ENCODE measurements at regions not wholly inside any gene's neighbourhood (a gene's known extent, or its start where the extent isn't known, plus 50 kb on each side); places are given as distances from the start of the nearest gene placed in this dataset.

DNA sequence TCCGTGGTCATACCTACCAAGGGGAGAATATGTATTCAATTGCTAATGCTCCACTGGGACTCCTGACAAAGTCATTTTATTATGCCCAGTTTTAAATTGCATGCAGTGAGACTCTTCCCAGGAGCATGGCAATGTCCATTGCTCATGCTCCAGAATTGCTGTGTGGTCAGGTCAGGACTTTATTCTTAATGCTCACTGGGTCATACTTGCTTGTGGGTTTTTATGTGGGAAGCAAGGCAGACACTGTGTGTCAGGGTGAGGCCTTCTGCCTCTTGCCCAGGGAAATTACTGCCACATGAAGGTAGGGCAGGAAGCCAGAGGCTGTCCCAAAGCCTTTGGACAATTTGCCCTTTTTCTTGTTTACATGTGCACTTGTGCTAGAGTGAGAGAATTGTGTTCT is 164.6 kb upstream of the MEF2C start:
- DNase-seq = no peak
- intact Hi-C loops (cut with DNase I) = no loop called here
- ATAC-seq = no peak

DNA sequence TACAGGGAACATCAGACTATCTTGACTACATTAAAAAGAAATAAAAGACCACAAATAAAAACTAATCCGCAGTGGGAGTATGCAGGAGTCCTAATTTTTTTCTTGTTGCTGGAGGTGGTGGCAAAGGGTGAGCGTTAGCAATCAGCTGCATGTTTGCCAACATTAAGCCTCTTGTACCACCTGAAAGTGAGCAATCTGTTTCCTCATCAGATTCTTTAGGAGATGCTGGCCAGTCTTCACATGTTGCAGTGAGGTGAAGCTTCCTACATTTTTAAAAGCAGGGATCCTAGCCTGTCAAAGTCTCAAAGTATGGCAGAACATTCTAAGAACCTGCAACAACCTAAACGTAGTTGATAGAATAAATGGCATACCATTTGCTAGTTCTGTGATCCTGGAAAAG is 162.2 kb upstream of the MEF2C start:
- no peak for ATAC-seq
- DNase-seq = no peak
- intact Hi-C loops (cut with DNase I) = no loop called here

DNA sequence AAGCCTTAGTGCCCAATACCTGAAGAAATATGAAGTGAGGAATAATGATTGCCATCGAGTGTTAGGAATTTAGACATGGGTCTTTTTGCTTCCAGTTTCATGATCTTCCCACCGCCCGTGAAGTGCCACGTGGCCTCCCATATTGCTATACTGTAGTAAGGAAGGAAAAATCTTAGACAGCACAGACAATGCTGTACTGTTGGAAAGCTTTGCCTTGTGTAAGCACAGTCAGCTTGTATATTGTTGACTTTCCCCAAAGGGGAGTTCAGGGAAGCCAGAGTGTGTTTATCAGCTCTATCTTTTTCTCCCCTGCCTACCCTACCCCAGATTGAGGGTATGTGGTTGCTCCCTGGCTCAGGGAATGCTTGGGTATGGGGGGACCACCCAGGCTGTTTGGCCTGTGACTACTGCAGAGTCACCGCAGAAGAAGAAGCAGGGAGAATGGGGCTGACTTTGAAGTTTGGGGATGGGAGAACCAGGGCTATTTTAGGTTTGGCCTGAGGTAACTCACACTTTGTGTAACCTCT is 161.8 kb upstream of the MEF2C start:
- ATAC-seq (no peak), DNase-seq (no peak)
- intact Hi-C loops (cut with DNase I) = no loop called here

DNA sequence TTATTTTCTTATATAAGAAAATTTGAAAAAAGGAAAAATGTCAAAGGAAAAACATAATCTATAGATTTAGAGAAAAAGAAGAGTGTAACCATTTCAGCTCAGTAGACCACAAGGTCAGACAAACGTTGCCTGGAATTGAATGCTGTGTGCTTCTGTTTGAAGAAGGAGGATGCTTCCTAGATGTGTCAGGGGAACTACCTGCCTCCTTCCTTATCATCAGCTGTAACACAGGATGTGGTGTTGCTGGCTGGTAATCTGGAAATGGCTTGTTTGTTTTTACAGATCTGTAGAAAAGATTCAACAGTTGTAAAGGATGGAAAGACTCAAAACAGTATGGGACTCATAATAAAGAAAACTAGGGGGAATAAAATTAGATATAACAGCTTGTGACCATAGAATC is 160.7 kb upstream of the MEF2C start:
- intact Hi-C loops (cut with DNase I) = no loop called here
- ATAC-seq (no peak), DNase-seq (no peak)

DNA sequence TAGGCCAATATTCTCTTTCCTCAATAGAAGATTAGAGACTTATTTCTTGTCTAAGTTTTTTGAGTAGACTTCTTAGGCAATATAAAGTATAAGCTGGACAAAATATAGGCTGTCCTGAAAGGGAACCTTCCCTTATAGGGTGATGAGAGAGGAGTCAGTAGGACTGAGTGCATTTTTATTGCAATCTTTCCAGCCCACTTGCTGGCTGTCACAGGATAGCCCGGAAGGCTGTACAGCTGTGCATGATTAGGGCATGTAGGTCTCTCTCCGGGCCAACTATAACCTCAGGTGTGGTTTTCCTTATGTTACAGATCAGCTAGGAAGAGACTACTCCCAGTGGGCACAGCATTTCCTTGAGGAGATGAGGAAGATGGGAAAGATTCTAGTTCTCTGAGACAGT is 159.8 kb upstream of the MEF2C start:
- intact Hi-C loops (cut with DNase I) = no loop called here
- ATAC-seq = no peak
- DNase-seq = no peak

DNA sequence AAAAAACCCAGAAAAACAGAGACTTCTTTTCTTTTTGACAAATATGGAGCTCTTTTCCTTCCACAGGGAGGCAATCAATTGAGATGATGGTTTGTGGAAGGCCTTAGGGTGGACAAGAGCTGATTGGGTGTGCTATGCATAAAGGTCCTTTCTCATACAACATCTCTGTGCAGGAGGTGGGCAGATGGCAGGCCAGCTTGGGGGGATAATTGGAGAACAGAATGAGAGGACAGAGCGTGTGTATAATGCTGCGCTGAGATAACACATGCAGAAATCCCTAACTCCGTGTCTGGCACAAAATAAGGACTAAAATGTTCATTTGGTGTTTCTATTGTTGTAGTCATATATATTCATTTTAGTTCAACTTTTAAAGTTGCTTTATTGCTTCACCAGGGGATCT is 159.0 kb upstream of the MEF2C start:
- intact Hi-C loops (cut with DNase I) = no loop called here
- ATAC-seq (no peak), DNase-seq (no peak)

DNA sequence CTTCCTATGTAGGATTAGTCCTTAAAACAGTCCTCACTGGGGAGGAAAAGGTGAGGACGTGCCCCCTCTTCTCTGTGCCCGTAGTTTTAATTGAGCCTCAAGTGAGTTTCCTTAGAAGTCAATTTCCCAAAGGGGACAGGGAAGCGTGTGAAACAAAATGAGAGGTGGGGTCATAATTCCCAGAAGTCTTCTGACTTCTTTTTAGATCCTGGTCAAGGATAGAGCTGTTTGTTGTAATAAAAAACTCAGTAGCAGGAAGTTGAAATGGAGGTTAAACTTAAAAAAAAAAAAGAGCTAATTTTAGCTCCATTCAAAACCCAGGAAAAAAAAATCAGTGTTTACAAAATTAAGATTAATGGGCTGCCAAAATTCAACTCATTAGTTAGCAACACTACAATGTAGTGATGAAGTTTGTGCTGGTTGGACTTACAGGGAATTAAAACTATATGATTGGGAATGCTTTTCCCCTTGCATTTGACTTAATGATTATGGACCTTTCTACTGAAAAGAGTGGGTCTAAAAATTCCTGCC is 158.3 kb upstream of the MEF2C start:
- DNase-seq (no peak), ATAC-seq (no peak)
- intact Hi-C loops (cut with DNase I) = no loop called here

DNA sequence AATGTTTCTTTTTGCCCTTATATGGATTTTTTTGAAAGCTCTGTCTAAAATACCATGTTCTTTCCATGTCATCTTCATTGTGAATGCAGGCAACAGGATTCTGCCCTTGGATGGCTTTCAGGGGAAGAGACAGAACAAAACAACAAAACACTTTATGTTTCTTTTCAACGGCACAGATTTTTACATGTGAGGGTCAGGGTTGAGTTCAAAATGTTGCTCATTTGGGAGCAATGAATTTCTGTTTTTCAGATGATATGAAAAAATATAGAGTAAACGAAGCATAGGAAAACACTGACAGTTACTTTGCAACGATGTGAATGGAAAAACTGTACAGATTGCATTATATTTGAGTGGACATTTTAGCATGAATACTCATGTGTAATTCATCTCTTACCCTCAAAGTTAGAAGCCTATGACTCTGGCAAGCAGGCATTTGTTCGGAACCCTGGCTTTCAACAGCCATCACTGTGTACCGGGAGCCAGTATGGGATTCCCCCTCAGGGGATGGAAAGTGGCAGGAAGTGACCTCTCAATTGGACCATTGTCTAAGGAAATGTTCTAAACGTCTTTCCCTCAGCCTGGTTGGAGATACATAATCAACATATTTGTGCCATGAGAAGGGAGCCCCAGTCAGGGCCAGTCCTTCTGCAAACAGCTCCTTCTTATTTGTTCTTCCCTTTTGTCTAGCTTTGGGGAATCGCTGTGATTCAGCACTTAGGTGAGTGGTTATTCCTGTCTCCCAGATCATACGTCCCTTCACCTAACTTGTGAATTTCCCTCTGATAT is 153.9 kb upstream of the MEF2C start:
- intact Hi-C loops (cut with DNase I) = no loop called here
- DNase-seq (no peak), ATAC-seq (peak in 1 of 2 donors; percentile 38)

DNA sequence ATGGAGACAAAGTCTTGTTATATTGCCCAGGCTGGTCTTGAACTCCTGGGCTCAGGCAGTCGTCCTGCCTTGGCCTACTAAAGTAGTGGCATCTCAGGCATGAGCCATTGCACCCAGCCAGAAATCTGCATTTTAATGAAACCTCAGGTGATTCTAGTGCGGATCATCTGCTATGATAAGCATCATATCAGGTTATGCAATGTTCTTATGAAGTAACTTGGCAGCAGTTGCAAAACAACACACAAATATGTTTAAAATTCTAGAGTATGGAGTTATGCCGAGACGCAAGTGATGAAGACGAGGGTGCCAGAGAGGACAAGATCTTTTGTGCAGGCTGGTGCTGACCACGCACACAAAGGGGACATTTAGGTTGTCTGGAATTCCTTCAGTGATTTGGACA is 153.2 kb upstream of the MEF2C start:
- ATAC-seq (no peak), DNase-seq (no peak)
- intact Hi-C loops (cut with DNase I) = no loop called here

DNA sequence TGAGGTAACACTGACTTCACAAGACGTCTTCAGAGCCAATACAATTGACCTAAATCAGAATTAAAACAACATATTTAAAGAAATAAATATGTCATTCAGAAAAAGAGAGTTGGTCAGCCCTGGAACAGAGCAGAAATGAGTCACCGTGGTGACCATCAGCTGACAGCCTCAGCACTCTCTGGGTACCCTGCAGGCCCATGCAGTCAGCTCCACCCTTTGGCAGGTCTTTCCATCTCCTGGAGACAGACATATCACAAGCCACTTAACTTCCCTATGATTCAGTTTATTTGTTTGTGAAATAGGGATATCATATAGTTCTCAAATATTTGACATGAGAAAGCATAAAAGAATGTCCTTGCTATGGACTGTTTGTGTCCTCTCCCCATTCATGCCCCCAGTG is 151.6 kb upstream of the MEF2C start:
- intact Hi-C loops (cut with DNase I) = no loop called here
- DNase-seq = no peak
- ATAC-seq = no peak

DNA sequence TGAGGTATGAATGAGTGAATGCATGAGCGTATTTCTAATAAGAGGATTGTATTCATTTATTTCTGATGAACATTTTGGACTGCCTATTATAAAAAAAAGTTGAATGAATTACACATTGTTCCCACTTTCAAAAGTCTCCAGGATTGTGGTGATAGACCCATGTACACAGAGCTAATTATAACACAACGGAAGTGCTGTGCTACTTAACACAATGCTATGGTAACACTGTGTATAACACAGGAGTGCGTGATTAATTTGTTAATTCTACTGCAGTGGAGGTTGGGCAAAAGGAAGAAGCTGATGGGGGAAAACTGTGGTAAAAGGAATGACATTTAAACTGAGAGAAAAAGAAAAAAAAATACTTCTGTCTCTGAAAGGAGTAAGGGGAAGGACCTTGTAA is 147.8 kb upstream of the MEF2C start:
- intact Hi-C loops (cut with DNase I) = no loop called here
- ATAC-seq = no peak
- DNase-seq = no peak

DNA sequence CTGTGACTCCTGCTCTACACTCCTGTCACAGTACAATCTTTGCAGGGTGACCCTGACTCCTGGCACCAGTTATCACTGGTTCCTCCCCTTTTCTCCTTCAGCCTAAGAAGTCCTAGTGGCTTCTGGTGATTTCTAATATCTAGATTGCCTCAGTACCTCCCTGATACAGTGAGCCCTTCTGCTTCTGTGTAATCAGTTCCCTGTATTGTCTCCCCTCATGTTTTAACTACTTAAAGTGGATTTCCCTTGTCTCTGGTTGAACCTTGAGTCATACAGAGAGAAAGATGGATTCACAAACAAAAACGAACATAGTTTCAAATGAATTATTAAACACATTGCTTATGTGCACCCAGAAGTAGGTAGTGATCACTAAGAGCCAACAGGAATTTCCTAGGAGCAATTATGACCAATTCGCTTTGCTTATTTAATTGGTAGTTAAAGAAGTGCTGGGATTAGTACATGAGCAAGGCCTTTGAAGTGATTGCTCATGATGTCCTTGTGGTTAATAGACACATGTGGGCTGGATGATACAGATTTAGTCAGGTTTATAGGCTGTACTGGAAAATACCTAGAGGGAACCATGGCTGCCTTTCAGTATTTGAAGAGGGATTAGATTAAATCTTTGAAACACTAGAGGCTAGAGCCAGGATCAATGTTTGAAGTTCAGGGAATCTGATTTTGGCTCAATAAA is 145.8 kb upstream of the MEF2C start:
- intact Hi-C loops (cut with DNase I) = no loop called here
- ATAC-seq (no peak), DNase-seq (no peak)

DNA sequence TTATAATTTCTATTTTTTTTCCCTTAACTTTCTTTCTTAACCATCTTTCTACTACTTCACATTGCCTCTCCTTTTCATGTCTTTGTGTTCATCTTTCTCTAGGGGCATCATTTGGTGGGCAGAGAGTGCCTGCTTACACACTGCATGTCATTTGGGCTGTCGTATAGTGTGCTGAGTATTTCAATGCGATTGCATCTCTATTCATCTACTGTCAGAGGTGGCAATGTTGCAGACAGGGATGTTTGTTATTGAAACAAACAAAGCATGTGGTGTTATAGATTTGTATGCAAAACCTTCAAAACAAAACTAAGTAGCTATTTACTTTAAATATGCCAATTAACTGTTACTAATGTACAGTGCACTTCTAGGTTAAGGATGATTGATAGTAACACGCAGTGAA is 141.1 kb upstream of the MEF2C start:
- intact Hi-C loops (cut with DNase I) = no loop called here
- ATAC-seq = no peak
- no peak for DNase-seq

DNA sequence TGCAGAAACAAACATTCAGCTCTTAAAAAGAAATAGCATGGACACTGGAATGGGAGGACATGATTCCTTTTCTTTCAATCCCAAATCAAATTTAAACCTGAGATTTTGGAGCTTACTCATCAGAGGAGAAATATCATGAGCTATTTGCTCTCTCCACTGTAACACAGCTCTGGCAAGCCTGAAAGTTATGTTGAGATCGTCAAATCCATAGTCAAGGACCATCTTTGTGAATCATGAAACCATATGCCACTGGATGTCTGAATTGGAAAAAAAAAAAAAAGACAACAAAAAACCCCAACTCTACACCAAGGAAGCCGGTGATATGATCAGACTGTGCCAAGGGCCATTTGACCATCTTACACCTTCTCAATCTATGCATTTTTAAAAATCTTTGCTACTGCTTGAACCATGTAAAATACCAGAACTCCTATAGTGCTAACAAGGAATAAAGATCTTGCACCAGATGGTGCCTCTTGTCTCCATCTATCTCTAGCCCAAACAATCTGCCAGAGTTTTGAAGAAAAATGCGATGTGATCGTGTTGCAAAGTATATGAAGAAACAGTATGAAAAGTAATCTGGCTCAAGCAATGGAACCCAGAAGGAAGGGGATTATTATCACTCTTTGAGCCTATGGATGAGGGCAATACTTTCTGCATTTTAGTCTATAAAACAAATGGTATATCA is 138.1 kb upstream of the MEF2C start:
- intact Hi-C loops (cut with DNase I) = no loop called here
- ATAC-seq = no peak
- DNase-seq = no peak

DNA sequence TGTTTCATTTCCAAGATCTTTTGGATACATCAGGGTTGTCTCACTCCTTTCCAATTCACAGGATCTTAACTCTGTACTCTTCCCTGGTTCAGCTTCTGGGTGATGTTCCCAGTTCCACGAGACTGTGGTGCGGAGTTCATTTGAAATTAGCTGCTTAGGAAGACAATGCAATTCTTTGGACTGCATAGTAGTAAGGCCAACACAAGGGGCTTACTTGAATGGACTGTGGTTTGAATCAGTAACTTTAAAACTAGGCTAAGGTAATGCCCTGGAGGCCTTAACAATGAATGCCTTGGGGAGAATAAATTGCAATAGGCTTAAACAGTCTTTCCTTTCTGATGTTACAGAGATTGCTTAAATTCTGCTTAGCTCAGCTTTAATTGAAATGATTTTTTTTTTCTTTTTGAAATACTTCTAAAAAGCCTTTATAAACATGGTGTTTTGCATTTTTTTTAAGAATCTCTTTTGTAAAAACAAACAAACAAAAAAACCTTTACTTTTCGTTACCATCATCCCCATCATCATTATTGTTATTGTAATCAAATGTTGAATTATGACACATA is 133.8 kb upstream of the MEF2C start:
- ATAC-seq (no peak), DNase-seq (no peak)
- intact Hi-C loops (cut with DNase I) = no loop called here

DNA sequence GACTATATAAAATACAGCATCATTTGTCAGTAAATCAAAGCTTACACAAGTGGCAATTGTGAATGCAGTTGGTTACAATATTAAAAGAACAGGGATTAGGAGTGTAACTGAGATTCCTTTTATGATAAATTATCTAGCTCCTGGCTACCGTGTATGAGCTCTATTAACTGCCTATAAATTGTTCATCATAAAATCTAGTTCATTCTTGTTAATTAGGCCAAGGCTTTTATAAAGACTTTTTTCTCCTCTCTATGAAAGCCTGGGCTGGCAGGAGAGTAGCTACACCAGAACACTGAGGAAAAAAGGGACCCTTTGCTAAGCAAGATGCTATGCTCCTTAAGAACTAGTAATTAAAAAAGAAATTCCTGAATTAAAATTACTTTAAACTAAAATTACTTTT is 132.4 kb upstream of the MEF2C start:
- no peak for DNase-seq
- ATAC-seq = no peak
- intact Hi-C loops (cut with DNase I) = no loop called here

DNA sequence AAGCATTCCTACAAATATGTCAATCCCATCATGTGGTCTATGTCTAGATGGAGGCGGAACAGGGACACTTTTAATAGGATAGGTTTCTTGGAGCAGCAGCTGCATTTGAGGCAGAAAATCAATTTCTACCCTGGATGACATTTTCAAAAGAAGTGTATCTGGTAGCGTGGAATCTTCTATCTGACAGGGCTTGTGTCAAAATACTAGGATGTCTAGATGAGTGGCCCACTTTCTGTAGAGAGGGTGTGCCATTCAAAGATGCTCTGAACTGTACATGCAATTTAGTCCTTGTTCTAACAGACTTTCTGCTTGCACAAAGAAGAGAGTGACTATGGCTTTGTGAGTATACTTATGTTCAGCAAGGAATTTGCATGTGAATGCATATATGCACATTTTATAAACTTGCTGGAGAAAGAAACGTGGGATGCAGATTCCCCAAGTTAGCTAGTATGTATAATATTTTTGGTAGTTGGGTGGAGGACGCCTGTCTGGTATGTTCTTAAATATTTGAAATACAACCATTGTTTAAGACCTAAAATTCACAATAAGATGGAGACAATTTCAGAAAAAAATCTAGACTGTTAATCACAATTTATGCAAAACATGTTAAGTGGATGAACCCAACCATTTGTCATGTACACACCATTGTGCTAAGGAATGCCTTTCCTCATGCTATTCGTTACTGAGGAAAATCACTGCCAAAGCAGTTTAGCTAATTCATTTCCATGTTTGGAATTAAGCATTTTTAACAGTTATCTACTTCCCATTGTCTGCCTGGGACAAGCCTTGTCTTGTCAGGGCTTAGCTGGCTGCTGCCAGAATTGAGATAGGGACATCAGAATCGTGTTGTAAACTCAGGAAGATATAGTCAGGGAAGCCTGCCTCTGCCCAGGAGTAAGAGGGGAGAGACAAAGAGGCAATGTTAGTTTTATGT is 129.1 kb upstream of the MEF2C start:
- DNase-seq (no peak), ATAC-seq (no peak)
- intact Hi-C loops (cut with DNase I) = no loop called here

DNA sequence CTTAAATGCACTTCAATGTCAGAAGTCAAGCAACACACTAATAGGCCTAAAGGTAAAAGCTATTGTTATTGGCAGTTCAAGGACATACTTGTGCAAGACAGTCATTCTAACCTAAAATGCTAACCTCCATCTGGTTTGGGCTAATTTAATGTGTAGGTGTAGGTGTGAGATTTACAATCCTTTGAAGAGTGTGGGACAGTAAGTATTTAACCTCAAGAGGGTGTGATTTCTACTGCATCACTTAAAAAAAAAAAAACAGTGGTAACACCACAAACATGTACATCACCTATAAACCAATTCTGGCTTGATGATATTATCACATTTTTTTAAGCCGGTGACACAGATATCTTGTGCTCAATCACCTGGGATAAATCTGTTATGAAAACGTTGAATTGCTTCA is 127.5 kb upstream of the MEF2C start:
- no peak for DNase-seq
- ATAC-seq = no peak
- intact Hi-C loops (cut with DNase I) = no loop called here

DNA sequence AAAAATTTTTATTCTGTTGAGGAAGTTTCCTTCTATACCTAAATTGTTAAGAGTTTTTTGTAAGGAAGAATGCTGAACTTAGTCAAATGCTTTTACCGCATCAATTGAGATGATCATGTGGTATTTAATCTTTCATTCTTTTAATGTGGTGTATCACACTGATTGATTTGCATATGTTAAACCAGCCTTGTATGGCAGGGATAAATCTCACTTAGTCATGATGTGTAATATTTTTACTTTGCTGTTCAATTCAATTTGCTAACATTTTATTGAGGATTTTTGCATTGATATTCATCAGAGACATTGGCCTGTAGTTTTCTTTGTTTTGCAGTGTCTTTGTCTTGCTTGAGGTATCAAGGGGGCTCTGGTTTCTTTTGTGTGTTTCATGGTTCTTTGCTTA is 125.3 kb upstream of the MEF2C start:
- intact Hi-C loops (cut with DNase I) = no loop called here
- DNase-seq = no peak
- ATAC-seq = no peak
